ENCODE measurements at regions not wholly inside any gene's neighbourhood (a gene's known extent, or its start where the extent isn't known, plus 50 kb on each side); places are given as distances from the start of the nearest gene placed in this dataset.

GRCh38 chr12:24748326-24748725 is 200.6 kb downstream of the BCAT1 start:
- TF ChIP-seq, protein P1, sequence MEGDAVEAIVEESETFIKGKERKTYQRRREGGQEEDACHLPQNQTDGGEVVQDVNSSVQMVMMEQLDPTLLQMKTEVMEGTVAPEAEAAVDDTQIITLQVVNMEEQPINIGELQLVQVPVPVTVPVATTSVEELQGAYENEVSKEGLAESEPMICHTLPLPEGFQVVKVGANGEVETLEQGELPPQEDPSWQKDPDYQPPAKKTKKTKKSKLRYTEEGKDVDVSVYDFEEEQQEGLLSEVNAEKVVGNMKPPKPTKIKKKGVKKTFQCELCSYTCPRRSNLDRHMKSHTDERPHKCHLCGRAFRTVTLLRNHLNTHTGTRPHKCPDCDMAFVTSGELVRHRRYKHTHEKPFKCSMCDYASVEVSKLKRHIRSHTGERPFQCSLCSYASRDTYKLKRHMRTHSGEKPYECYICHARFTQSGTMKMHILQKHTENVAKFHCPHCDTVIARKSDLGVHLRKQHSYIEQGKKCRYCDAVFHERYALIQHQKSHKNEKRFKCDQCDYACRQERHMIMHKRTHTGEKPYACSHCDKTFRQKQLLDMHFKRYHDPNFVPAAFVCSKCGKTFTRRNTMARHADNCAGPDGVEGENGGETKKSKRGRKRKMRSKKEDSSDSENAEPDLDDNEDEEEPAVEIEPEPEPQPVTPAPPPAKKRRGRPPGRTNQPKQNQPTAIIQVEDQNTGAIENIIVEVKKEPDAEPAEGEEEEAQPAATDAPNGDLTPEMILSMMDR (IDR thresholded peaks at IDR 0.05; ENCODE audit: insufficient read depth, low read length, poor library complexity, severe bottlenecking) = no peak
- TF ChIP-seq EZH2phosphoT487 (conservative IDR thresholded peaks at IDR 0.05; ENCODE audit: low read length) = no peak
